Fibroblast of pulmonary artery (primary cell): ENCODE measurements at regions not wholly inside any gene's neighbourhood (a gene's known extent, or its start where the extent isn't known, plus 50 kb on each side); places are given as distances from the start of the nearest gene placed in this dataset.

Experiments
- DNase-seq: peaks from one replicate; pipeline ENCODE4 v3.0.0-alpha.2; 2010; ENCODE audit warnings: low read depth
- H3K4me3 ChIP-seq: replicated peaks from 2 replicates; pipeline ENCODE4 v1.5.1; 2011; ENCODE audit warnings: low read depth, mild to moderate bottlenecking, control low read depth, low read length, moderate library complexity
- TF ChIP-seq, protein P1 (sequence below): IDR thresholded peaks from 2 replicates; pipeline ENCODE4 v1.5.1; 2011; ENCODE audit warnings: mild to moderate bottlenecking, control low read depth, low read length, inconsistent platforms; ENCODE audit errors: missing control alignments

DNA sequence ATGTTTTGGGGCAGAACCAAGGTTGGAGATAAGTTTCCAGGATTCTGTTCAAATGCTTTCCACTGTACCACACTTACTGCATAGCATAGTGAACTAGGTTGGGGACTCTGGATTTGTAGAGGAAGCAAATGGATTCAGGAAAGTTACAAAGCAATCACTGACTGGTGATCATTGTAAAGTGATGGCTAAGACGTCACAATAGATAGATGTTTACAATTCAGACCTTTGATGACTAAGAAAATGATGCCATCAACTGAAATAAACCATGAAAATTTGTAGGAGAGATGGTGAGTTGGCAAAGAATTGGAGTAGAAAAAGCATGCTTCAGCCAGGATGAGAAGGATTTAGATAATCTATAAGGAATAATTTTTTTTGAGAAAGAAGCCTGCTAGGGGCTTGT, 178.0 kb downstream of the UBE2E3 start:
- DNase-seq, result no peak
- no peak overlapping the region for H3K4me3 ChIP-seq
- TF ChIP-seq, protein P1, sequence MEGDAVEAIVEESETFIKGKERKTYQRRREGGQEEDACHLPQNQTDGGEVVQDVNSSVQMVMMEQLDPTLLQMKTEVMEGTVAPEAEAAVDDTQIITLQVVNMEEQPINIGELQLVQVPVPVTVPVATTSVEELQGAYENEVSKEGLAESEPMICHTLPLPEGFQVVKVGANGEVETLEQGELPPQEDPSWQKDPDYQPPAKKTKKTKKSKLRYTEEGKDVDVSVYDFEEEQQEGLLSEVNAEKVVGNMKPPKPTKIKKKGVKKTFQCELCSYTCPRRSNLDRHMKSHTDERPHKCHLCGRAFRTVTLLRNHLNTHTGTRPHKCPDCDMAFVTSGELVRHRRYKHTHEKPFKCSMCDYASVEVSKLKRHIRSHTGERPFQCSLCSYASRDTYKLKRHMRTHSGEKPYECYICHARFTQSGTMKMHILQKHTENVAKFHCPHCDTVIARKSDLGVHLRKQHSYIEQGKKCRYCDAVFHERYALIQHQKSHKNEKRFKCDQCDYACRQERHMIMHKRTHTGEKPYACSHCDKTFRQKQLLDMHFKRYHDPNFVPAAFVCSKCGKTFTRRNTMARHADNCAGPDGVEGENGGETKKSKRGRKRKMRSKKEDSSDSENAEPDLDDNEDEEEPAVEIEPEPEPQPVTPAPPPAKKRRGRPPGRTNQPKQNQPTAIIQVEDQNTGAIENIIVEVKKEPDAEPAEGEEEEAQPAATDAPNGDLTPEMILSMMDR, result no peak

DNA sequence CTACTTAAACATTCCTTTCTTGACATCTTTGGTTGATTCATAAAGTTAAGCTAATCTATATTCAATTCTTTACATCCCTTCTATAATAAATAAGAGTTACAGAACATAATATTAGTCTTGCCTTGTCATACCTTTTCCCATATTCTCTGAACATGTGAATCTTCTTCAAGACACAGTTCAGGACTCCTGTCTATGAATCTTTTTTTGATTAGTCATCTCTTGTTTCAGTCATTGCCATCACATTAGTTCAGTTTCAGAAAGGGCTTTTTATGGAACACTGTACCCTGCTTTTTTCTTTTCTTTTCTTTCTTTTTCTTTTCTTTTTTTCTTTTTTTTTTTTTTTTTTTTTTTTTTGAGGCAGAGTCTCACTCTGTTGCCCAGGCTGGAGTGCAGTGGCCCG, 181.2 kb downstream of the UBE2E3 start:
- DNase-seq, result no peak
- no peak overlapping the region for H3K4me3 ChIP-seq
- TF ChIP-seq, protein P1, result no peak

DNA sequence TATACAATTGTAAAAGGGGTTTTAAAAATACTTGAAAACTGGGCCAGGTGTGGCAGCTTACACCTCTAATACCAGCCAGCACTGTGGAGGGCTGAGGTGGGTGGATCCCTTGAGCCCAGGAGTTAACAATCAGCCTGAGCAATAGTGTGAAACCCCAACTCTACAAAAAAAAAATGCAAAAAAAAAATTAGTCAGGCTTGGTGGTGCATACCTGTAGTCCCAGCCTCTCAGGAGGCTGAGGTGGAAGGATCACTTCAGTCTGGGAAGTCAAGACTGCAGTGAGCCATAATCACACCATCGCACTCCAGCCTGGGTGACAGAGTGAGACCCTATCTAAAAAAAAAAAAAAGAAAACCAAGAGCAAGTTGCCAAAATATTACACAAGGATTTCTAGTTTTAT, 182.7 kb downstream of the UBE2E3 start:
- TF ChIP-seq, protein P1, result no peak
- DNase-seq, result no peak
- H3K4me3 ChIP-seq, result no peak overlapping the region

DNA sequence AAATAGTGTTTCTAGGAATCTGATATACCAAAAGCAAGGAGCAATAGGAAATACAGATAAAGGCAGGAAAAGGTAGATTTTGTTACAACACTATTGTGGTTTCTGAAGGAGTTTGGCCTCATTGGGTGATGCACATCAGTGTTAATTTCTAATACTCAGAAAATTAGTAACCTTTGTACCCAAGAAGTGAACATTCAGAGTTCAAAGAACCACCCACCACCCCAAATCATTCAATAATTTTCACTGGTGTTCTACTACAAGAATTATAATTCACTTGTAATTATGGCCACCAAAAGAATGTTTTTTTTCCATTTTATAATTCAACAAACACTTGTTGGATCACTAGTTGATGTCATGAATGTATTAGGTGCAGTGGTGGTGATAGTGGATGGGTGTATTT, 183.3 kb downstream of the UBE2E3 start:
- DNase-seq, result no peak
- TF ChIP-seq, protein P1, result no peak
- no peak overlapping the region for H3K4me3 ChIP-seq

DNA sequence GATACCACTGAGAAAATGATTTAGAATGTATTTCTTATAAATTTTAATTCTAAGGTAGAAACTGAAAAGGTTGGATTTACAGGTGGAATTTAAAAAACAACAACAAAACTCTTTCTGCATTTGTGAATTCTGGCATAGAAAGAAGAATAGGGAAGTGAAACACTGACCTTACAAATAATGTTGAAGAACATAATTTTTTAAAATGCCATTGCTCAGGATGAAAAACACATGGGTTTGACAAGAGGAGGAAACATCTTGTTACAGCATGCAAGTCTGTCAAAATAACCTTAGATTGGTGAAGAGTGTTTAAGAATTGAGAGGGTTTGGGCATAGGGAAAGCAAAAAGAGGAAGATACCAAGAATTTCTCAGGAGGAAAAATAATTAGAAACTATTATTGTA, 184.3 kb downstream of the UBE2E3 start:
- no peak for DNase-seq
- H3K4me3 ChIP-seq, result no peak overlapping the region
- TF ChIP-seq, protein P1, result no peak

DNA sequence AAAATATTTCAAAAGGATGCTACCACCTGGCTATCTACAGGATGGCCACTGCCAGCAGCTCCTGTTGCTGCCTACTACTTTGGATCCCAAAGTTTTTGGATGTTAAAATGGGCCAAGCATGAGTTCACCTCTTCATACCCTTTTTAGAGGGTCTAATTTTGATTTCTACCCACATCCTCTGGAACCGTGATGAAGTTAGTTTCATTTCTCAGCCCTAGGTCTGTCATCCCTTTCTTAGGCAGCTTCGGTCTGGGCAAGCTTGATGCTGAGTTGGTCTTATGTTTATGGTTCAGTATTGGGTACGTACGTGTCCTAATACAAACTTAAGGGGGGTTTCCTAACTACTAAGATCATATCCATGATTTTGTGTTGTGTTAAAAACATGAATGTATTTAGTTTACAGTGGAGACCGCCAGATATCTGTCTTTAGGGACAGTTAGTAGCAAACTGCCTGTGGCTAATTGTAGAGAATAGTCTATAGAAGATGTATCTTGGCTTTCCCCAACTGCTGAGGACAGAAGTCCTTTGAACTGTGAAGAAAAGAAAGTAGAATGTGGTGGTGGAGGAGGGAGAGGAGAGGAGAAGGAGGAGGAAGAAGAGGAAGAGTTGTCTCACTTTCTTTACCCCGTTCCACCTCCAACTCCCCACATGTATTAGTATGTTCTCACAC, 184.9 kb downstream of the UBE2E3 start:
- no peak overlapping the region for H3K4me3 ChIP-seq
- DNase-seq, result no peak
- TF ChIP-seq, protein P1, result no peak

DNA sequence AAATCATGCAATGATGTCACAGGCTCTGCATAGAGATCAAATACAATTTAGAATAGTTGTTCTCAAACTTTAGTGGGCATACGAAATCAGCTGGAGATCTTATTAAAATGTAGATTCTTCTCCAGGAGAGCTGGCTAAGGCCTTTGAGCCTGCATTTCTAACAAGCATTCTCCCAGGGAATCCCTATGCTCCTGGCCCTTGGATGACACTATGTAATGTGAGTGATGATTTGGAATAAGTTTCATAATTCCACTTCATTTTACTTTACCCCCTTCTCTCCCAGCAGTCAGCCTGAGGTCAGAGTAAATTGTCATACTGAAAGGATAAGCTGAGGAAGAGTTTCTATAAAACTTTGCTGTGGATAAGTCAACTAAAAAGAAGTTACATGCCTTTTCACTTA, 189.1 kb downstream of the UBE2E3 start:
- no peak for DNase-seq
- TF ChIP-seq, protein P1, result no peak
- H3K4me3 ChIP-seq, result no peak overlapping the region
